GM21360 (cell line): ENCODE measurements at regions not wholly inside any gene's neighbourhood (a gene's known extent, or its start where the extent isn't known, plus 50 kb on each side); places are given as distances from the start of the nearest gene placed in this dataset.
"Not testable (repeated sequence)": the region's sequence is repeated elsewhere in the genome, so short reads cannot be mapped to it uniquely, and the experiment has no call there.

ENCODE experiments used
- ATAC-seq: cut with Tn5 transposase; IDR thresholded peaks from one replicate; pipeline ENCODE4 v1.9.1; 2021; ENCODE audit warnings: mild to moderate bottlenecking, moderate library complexity; ENCODE audit not compliant: unreplicated experiment

DNA sequence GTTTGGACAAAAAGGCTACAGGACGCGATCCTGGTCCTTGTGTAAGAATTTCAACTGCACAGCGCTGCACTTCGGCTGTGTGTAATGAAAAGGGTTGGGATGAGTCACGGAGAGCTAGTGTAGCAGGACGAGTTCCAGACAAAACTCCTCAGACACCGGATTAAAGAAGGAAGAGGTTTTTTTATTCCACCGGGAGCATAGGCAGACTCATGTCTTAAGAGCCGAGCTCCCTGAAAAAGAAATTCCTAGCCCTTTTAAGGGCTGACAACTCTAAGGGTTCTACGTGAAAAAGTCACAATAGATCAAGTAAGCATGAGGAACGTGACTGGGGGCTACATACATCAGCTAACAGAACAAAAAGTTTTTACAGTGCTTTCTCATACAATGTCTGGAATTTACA, 54.8 kb upstream of the FAM90A1 start:
- ATAC-seq = not testable (repeated sequence)

DNA sequence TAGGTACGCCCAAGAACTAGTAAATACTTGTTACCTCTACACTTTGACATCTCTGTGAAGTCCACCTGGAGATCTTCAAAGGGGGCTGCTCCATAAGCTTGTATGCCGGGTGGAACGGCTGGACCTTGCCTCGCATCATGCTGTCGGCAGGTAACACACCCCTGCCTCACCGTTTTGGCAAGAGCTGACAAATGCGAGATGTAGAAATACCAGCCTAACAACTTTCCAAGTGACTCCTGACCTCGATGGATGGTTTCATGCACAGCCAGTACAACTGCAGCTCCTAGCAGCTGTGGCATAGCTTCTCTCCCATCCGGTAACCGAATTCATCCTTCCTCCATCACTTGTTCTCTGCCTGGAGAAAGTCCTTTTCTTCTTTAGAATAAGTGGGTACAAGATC, 58.3 kb upstream of the FAM90A1 start:
- not testable (repeated sequence) for ATAC-seq

DNA sequence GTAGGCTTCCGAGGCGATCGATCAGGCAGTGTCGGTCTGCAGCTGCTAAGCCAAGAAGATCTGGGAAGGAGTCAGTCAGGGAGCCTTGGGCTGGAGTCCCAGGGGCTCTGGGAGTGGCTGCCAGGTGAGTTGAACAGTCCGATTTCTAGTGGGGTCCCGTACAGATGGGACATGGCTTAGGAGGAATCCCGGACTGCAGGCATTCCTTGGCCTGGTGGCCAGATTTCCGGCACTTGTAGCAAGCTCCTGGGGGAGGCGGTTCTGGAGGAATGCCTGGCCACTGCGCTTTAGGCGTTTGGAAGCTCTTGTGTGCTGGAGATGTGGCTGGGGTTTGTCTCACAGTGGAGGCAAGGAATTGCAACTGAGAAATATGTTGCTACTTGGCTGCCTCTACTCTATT, 64.3 kb upstream of the FAM90A1 start:
- ATAC-seq = not testable (repeated sequence)

DNA sequence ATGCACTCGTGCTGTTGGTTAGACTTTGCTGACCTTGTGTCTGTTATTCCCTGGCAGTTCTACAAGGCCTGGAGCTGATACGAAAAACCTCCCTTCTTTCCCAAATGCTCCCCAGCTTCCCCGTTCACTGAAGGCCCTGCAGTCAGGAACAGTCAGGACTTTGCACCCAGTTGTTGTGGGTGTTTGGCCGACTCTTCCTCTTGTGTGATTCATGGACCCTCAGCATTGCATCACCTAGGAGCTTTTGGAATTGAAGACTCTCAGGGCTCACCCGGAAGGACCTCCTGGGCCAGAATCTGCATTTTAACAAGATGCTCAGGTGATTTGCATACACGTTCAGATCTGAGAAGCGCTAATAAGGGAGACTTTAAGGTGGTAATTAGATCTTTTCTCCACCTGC, 67.2 kb upstream of the FAM90A1 start:
- ATAC-seq = not testable (repeated sequence)

DNA sequence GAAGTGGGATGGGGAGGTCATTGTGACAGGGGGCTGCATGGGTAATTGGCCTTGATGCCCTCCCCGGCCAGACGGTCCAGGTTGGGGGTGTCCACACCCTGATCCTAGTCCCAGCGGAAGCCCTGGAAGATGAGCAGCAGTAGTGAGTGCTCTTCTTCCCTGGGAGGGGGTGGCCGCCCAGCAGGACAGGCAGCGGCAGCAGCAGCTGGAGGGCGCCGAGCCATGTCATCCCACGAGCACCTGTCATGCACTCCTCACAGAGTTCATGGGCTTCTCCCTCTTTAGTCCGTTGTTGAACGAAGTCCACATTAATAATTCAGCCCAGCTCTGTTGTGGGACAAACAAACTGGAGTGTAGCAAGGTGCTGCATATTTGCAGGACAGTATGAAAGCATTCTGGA, 81.2 kb upstream of the FAM90A1 start:
- ATAC-seq = not testable (repeated sequence)

DNA sequence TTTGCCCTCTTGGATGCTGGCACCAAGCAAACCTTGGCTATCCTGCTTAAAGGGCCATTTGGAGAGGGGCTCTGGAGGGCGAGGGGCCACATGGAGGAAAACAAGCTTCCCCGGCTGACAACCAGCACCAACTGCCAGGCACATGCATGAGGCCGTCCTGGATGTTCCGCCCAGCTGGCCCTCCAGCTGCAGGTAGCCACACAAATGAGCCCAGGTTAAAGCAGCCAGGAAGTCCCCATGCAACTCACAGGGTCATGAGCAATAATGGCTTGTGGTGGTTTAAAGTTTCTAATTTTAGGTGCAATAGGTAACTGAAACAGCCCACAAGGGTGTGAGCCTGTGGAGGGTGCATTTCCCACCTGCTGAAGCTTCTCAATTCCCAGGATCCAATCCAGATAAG, 88.6 kb upstream of the FAM90A1 start:
- ATAC-seq = not testable (repeated sequence)

DNA sequence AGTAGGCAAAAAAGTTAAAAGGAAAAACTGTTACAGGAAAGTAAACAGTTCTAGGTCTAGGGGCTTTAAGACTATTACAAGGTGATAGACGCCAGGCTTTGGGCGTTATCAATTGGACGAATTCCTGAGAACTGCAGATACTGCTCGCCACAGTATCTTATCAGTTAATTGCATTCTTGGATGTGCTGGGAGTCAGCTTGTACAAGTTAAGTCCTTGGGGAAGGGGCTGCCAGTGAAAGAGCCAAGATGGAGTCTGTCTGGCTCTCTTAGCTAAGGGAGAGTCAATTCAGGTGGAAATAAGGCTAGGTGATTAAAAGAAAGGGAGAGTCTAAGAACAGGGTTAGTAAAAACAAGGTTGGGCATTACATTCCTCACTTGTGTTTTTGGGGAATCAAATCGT, 90.3 kb upstream of the FAM90A1 start:
- not testable (repeated sequence) for ATAC-seq

DNA sequence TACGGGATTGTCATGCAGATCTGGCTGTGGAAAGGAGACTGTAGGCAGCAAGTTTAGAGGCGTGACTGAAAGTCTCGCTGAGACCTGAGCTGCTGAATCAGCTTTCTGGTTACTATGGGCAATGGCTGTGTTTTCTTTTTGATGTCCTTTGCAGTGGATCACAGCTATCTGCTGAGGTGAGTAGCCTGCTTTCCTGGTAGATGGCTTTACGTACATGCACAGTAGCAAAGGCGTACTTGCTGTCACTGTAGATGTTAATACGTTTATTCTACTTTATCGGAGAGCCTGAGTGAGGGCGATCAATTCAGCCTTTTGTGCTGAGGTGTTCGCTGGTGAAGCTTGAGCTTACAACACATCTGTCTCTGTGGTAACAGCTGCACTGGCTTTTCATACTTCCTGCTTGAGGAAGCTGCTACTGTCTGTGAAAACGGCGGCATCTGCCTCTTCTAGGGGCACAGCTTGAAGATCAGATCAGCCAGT, 92.9 kb upstream of the FAM90A1 start:
- ATAC-seq = not testable (repeated sequence)

DNA sequence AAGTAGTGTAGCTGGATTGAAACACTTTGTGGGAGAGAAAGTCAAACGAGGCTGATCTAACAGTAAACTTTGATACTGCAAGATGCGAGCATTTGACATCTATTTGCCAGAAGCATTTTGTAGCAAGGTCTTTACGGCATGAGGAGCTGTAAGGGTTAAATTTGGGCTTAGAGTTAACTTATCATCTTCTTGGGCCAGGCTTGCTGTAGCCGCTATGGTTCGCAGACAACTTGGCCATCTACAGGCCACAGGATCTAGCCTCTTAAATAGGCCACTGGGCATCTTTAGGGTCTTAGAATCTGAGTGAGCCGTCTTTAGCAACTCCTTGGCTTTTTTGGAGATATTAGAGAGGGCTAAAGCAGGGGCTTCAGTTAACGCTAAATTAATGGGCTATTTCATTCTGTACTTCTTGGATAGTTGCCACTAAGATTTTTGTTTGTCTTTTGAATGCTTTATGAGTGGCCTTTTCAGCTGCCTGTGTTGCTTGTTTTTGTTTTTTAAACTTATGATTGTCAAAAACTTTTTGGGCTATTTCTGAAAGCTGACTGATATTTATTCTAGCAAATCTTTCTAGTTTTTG, 93.5 kb upstream of the FAM90A1 start:
- not testable (repeated sequence) for ATAC-seq

DNA sequence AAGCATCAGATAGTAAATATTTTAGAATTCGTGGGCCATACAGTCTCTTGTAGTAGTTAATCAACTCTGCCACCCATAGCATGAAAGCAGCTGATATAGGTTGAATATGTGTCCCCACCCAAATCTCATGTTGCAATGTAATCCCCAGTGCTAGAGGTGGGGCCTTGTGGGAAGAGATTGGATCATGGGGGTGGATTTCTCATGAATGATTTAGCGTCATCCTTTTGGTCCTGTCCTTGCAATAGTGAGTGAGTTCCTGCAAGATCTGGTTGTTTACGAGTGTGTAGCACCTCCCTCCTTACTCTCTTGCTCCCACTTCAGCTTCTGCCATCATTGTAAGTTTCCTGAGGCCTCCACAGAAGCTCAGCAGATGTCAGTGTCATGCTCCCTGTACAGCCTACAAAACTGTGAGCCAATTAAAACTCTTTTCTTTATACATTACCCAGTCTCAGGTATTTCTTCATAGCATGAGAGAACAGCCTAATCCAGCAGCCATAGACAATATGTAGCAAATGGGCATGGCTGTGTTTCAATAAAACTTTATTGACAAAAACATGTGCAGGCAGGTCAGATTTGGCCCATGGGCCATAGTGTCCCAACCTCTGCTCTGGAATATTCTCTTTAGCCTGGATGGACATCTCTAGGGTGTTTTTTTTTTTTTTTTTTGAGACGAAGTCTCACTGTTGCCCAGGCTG, 97.9 kb upstream of the FAM90A1 start:
- ATAC-seq = not testable (repeated sequence)

DNA sequence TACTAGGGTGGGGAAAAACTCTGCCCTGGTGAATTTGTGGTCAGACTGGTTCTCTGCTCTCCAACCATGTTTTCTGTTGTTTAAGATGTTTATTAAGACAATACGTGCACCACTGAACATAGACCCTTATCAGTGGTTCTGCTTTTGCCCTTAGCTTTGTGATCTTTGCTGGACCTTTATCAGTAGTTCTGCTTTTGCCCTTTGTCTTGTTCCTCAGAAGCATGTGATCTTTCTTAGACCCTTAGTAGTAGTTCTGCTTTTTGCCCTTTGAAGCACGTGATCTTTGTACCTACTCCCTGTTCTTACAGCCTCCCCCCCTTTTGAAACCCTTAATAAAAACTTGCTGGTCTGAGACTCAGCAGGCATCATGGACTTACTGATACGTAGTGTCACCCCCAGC, 101.4 kb upstream of the FAM90A1 start:
- ATAC-seq = not testable (repeated sequence)

DNA sequence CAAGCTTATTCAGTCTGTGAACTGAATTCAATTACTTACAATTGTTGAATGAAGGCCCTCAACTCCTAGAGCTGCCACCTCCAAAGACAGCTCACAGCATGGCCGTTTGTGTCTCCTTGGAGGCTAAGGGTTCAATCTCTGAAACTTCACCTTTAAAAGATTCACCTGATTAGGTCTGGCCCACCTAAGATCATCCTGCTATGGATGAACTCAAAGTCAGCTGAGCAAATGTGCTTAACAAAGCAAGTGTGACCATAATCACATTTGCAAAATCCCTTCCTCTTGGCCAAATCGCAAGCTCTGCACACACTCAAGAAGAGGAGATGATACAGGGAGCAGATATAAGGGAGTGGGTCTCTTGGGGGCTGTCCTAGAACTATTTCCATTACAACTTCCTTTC, 105.0 kb upstream of the FAM90A1 start:
- ATAC-seq = not testable (repeated sequence)

DNA sequence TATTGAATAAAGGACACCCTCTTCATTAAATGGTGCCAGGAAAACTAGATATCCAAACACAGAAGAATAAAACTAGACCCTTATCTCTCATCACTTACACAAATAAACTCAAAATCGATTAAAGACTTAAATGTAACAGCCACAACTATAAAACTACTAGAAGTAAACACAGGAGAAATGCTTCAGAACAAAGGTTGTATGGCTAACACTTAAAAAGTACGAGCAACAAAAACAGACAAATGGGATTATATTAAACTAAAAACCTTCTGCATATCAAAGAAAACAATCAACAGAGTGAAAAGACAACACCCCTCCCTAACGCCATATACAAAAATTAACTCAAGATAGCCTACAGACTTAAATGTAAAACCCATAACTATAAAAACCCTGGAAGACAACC, 104.7 kb upstream of the CLEC6A start:
- ATAC-seq = not testable (repeated sequence)

DNA sequence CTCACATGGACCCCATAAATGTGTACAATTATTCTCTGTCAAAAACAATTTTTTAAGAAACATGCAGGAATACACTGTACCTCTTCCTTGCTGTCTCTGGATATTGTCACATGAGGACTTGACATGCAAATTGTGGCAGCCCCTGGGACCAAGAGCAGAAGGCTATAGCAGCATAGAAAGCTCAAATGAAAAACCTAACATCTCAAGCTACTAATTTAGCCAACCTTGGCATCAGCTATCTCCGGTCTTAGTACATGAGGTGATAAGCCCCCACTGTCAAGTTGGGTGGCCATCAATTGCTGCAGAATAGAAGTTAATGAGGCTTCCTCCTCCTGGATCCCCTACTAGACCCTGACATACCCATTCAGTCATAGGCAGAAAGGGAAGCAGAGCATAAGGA, 101.0 kb upstream of the CLEC6A start:
- not testable (repeated sequence) for ATAC-seq

DNA sequence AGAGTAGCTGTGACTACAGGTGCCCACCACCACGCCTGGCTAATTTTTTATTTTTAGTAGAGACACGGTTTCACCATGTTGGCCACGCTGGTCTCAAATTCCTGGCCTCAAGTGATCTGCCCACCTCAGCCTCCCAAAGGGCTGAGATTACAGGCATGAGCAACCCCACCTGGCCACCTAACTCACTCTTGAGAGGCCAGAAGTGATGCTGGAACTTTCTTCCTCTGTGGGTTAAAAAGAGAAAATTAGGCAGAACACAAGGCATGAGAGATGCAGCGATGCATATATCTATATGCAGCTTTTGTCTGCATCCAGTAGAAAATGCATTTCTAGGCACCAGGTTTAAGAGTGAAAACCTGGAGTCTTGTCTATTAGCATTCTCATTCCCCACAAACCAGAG, 100.2 kb upstream of the CLEC6A start:
- not testable (repeated sequence) for ATAC-seq

DNA sequence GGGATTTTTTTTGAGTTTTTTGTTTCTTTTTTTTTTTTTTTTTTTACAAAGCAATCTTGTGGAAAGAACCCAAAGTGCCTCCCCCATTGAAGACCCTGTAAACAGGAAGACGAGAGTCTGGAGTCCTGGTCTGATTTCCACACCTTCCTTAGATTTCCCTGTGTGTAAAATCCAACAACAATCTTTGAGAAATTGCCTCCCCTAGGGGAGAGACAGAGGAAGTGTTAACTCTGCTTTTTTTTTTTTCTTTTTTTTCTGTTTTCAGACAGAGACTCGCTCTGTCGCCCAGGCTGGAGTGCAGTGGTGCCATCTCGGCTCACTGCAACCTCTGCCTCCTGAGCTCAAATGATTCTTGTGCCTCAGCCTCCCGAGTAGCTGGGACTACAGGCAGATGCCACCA, 82.0 kb upstream of the CLEC6A start:
- ATAC-seq = not testable (repeated sequence)

DNA sequence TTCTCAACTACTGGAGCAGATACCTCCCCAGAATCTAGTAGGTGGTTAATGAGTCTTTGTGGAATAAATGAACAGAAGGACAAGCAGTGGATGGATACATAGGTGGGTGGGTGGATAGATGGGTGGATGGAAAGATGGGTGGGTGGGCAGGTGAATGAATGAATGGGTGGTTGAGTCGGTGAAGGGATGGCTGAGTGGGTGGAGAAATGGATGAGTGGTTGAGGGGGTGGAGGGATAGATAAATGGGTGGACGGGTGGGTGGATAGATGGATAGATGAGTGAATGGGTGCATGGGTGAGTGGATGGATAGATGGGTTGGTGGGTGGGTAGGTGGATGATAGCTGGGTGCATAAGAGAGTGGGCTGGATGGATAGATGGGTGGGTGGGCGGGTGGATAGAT, 80.6 kb upstream of the CLEC6A start:
- not testable (repeated sequence) for ATAC-seq

DNA sequence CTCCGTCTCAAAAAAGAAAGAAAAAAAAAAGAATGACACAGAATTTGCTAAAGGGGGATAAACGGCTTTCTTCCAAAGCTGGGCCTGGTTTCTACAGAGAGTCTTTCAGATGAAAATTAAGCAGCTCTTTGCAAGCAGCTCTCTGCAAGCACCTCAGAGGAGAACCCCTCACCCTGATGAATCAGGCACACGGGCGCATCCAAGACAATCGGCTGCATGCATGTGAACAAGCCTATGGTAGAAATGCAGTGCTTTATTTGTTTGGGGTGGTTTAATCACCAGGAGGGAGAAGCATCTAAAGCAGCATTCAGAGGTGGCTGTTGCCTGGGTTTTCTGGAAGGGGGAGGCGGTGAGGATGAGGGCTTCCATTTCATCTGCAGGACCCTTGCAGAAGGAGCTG, 78.0 kb upstream of the CLEC6A start:
- not testable (repeated sequence) for ATAC-seq

DNA sequence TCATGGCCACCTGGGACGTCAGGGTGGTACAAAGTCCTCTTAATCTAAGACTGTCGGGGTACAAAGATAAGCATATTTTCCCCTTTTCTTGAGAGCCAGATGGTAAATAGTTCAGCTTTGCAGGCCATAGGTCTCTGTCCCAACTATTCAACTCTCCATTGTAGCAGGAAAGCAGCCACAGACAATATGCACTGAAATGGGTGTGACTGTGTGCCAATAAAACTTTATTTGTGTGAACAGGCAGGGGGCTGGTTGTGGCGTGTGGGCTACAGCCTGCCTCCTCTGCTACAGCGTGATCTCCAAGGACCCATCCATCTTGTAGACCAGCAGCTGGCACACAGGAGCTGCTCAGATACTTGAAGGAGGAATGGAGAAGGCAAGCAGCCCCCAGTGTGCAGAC, 73.2 kb upstream of the CLEC6A start:
- not testable (repeated sequence) for ATAC-seq

DNA sequence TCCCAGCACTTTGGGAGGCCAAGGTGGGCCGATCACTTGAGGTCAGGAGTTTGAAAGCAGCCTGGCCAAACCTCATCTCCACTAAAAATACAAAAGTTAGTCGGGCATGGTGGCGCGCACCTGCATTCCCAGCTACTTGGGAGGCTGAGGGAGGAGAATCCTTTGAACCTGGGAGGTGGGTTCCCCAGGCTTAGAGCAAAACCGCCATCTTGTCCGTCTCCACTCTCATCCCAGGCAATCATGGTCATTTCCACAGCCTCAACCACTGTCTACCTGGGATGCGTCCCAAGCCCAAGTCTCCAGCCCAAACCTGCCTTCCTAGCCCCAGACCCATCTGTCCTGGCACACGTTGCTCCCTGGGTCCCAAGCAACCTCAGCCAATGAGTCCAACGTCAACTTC, 71.1 kb upstream of the CLEC6A start:
- not testable (repeated sequence) for ATAC-seq

DNA sequence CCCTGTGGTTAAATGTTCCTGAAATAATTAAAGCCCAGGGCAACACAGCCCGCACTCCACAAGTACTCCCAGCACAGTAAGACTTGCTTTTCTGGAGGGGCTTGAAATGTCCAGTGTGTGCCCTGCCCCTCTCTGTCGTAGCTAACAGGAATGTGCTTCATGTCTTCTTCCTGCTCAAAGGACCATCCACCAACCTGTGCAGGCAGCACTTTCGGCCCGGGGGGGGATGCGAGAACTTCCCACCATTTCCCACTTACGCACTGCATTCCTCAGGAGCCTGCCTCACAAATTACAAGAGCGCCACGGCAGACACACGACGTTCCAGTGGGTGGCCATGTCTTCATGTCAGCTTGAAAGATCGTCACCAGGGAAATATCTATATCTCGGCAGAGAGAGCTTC, 70.3 kb upstream of the CLEC6A start:
- not testable (repeated sequence) for ATAC-seq

DNA sequence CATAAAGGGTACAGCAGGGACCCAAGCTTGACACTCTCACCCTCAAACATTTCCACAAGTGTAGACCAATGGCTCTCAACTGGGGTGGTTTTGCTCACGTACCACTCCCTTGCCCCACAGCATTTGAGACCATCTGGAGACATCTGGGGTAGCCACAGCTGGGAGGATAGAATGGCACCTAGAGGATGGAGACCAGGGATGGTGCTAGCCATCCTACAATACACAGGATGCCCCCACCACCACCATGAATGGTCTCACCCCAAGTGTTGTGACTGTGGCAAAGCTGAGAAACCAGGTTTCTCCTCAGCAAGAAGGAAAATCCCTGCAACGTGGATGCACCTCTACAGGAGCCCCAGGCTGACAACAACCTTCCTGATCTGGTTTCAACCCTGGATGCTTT, 69.1 kb upstream of the CLEC6A start:
- ATAC-seq = not testable (repeated sequence)
